Activated CD4-positive, CD25-positive, alpha-beta regulatory T cell treated with anti-CD3 and anti-CD28 coated beads, Interleukin-2, amount 50 U/mL, for 24 hours (primary cell): ENCODE measurements at regions not wholly inside any gene's neighbourhood (a gene's known extent, or its start where the extent isn't known, plus 50 kb on each side); places are given as distances from the start of the nearest gene placed in this dataset.

Experiments
- ATAC-seq, 2 donors: fragments of 150-1000 bp; cut with Tn5 transposase; one replicate each; pipeline ENCODE4 v1.10.0; 2021; ENCODE audit warnings: mild to moderate bottlenecking in 1 of 2, moderate library complexity in 1 of 2

DNA sequence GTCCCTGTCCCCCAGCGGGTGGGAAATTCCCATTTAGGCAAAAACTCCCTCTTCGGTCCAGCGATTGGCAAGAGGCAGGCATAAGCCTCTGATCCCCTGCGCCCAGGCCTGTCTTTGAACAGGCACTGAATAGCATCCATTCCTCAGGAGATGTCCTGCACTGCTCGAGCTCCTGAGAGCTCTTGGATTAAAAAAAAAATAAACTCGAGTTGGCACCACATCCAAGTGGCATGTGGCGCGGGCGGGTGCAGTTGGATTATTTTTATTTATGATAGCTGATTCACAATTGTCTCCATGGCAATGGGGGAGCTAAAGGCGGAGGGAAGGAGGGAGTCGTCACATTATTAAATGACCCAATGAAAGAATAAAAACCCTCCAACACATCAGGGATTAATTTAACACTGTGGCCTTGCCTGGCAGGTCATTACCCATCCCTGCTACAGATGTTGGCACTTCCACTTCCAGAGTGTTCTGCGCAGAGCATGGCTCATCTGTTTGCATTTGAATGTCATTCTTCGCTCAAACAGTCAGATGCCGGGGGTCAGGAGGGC, 207.2 kb downstream of the AACS start:
- no peak for ATAC-seq

DNA sequence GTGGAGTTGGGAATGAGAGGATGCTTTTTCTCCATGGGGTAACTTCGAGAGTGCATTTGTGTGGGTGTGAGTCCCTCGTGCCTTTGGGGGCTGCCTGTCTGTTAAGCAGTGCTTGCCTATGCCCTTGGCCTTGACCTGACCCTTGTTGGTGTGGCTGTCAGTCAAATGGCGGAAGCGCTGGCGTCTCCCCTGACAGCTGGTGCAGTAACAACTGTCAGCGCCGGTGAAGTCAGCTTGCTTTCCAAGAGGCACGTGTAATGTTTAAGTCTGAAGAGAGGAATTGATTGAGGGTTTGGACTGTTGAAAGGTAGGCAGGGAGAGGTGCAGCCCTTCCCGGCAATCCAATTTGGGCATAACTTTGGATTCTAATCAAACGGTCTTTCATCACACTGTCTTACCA, 211.3 kb downstream of the AACS start:
- ATAC-seq = no peak

DNA sequence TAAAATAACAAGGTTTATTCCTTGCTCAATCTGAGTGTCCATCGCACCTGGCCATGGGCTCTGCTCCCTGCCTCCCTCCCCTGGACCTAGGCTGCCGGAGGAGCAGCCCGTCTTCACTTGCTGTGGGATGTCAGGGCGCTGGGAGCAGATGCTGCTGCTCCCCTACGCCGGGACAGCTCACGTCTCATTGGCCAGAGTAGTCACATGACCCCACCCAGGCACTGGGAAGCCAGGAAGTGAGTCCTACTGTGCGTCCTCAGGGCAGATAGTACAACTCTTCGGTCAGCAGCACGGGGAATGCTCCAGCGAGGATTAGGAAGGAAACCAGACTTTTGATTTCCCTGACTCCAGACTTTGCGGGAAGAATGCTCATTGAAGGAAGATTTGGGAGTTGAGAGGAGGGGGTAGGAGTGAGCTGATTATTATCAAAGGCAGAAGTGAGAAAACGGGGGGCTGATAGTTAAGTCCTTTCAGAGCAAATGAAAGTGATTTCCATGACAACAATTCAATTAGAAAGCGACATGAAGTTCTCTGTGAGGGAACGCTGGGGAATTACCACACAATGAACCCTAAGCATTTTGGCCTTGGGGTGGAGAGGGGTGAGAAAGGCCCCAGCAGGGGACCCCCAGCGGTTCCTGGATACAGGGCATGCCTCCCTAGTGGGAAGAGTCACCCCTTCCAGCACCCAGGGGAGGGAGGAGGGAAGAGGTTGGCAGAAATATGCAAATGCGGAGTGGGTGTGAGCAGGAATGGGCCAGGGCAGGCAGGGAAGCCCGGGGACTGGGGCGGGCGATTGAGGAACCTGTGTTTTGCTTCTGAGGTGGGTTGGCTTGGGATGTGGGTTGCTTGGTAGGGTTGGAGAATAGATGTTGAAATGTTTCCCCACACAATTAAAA, 215.5 kb downstream of the AACS start:
- no peak for ATAC-seq

DNA sequence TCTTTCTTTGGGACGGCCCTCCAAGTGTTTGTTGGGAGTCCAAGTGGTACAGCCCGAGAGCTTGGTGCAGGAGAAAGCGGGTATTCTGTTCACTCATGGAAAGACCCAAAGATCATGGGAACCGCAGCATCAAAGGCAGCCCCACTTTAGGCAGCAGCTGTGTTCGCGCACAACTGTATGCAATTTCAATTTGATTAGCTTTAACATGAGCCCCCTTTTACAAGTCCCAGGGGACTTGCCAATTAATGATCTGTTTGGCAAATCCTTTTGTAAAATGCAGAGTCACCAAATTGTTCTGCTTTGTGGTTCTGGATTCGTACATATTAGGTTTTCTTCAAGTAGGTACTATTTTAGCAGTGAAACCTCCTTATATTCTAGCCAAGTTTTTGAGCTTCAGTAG, 217.7 kb downstream of the AACS start:
- no peak for ATAC-seq

DNA sequence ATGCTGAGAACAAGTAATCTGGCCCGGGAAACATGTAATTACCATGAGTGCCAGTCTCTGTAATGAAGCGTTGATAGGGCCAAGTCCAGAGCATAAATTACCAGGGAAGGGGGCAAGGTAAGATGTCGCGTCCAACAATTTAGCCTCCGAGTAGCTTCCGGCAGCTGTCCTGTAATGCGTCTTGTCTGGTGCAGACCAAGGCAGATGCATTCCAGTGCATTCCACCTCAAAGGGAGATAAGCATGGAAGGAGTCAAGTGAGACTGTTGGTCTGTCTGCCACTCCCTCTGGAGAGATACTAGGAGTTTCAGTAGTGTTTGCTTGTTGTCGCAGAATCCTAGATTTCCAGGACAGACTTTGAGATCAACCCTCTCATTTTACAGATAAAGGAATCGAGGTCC, 218.3 kb downstream of the AACS start:
- ATAC-seq = no peak

DNA sequence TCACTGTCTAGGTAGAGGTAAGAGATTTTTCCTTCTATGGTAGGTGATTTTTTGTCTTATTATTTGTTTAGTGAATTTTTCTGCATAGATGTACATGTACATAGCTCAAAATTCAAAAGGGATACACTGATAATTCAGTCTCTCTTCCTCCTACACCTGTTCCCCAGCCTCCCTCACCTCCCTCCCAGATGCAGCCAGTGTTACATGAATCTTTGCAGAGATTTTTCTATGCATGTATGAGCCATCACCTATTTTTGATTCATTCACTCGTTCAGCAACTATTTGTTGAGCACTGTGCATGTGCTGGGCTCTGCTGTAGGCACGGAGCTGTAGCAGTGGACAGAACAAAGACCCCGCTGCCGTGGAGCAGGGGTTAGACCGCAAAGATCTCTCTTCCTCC, 218.9 kb downstream of the AACS start:
- no peak for ATAC-seq

DNA sequence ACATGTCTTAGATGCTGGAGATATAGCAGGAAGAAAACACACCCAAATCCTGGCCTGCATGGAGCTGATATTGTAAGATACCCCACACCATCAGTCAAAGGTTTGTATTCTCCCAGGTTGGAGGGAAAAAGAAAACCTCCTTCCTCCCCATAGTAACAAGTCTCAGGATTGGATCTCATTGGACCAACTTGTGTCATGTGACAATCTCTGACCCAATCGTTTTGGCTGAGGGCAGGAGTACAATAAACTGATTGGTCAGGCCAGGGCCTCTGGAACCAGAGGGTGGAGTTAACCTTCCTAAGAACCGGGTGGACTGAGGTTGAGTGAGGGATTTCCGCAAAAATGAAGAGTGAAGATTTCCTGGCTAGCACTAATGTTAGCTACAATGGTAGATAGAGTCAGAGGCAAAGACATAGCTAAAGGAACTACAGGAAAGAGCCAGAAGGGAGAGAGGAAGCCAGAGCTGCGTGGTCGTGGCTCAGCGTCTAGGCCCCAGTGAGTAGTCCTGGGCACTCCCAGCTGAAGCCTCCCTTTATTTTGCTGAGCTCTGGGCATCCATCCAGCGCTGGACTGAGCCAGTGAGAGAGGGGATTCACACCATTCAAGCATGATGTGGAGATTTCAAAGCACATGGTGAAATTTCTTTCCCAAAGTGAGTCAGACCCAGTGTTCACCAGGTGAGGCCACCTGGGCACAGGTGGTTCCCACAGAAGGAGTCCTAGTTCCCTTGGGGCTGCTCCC, 219.9 kb downstream of the AACS start:
- no peak for ATAC-seq

DNA sequence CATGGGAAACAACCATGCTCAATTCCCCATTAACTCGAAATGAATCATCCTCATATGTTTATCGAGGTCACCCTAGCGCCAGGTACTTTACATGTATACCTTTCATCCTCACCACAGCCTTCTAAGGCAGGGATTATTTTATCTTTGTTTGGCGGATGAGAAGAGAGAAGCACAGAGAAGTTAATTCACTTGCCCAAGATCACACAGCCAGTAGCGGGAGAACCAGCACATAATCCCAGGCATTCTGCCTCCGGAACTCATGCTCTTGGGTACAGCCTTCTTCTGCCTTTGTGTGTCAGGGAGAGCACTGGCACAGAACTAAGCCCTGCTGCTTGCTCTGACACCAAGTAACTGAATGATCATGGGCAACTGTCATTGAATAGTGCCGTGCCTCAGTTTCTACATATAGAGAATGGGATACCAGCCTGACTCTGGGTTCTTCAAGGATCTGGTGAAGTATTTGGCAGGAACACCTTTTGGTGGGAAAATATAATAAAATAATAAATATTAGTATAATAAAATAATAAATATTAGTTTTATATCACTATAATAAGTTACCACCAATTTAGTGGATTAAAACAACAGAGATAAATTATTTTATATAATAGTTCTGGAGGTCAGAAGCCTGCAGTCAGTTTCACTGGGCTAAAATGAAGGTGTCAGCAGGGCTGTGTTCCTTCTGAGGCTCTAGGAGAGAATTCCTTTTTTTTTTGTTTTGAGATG, 220.9 kb downstream of the AACS start:
- no peak for ATAC-seq

DNA sequence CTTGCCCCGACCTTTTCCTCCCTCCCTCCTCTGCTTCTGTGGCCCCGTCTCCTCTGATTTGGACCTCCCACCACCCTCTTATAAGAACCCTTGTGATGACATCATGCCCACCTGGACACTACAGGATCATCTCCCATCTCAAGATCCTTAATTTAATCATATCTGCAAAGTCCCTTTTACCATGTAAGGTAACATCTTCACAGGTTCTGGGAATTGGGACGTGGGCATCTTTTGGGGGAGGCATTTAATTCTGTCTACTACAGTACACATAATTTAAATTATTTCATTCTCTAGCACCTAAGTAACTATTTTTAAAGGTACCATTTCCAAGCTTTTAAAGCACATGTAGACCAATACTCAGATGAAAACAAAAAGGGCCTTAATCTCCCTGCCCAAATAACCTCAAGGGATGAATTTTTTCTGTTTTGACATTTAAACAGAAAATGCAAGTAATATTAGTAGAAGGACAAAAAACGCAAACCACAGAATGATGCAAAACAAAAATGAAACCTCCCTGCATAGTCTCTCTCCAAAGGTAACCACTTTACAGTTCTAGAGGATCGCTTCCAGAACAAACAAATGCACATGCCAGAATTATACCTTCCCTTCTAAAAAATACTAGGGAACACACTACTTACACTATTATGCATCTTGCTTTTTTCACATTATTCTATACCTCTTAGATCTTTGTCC, 222.1 kb downstream of the AACS start:
- ATAC-seq = peak in 1 of 2 donors; percentile 17

DNA sequence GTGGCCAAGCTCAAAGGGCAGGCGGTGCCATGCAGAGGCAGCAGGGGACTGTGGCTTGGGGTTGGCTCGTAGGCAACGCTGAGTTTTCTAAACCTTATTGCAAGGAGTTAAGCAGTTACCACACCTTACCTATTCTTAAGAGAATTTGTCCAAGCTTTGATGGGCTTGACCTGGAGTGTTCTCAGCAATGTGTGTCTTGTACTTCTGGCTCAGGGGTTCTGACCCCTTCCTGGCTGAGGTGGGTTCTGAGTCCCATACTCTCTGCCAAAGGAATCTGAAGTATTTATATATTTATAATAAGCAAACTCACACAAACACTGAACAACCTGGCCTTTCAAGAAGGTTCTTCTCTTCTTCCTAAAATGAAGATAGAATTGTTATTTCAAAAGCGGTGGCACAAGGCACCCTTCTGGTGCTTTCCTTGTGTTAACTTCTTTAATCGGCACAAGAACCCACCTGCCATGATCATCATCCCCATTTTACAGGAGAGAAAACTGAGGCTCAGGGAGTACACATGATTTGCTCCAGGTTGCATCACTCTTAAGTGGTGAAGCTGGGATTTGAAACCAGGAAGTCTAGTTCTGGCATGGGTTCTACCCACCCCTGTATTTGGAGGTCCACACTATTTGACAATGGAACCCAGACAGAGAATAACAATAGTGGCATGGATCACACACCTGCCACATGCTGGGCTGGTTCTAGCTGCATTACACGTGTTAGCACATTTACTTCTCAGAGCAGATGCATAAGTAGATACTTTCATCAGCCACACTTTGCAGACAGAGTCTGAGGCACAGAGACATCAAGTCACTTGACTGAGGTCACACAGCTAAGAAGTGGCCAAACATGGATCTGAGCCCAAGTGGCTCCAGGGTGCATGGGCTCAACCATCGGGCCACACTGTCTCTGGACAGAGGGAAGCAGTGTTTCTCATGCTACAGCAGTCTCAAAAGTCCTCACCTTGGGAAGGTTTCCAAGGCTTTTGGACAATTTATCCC, 224.0 kb downstream of the AACS start:
- no peak for ATAC-seq

DNA sequence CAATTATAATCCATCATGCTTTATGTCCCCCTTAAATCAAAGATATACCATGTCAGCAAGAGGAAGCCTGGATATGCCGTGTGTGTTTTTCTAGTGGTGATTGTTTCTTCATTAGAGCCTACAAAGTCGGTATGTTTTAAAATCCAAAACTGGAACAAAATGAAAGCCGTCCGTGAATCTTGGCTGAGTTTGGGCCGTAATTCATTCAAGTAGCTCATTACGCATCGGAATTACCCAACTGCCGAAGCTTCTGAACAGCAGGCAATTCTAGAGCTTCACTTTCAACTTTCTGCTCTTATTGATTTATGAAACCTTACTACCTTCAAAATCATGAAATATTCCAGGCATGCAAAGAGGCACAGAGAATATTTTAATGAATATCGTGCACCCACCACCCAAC, 224.7 kb downstream of the AACS start:
- no peak for ATAC-seq

DNA sequence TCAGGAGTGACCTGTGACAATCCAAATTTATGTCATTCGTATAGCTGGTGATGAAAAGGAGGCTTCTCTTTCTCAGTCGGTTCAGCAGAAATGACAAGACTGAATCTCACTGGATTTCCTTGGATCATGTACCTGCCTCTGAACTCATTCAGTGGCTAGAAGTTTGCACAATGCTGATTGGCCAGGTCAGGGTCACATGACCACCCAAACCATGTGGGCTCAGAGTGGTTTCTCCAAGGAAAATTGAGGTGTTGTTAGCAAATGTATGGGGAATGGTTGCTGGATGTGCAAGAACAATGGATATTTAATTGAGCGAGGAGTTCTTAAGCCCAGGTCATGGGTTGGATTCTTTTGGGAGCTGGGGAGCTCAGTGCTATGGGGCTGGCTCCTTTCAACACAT, 227.5 kb downstream of the AACS start:
- ATAC-seq = no peak

DNA sequence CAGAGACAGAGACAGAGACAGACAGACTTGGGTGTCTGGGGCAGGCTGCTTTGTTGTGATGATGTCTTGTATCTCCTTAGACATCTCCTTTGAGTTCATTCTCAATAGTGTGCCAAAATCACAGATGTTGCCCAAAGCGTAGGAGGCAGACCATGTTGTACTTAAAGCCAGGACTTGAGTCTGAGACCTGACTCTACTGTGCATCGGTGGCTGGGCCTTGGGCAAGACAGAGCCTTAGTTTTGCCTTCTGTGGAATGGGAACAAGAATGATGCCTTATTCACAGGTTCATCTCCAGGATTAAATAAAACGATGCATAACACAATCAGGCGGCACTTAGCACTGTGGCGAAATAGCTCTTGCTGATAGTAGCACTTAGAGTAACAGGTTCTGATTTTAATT, 230.3 kb downstream of the AACS start:
- ATAC-seq = no peak

DNA sequence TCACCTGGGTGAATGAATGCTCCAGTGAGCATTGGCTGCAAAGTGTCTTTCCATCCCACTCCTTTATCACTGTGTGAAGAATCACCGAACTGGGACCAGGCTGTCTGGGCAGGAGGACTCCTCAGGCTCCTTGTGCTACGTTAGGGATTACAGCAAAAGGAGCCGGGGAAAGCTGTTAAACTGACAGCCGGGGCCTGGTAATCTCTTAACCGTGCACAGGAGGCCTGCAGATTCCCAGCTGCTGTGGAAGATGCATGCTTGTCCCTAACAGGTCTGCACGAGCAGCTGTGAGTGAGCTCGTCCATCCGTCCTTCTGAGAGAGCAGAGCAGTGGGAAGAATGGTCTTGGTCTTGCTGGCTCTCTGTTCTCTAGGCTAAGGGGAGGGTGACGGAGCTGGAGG, 231.5 kb downstream of the AACS start:
- no peak for ATAC-seq

DNA sequence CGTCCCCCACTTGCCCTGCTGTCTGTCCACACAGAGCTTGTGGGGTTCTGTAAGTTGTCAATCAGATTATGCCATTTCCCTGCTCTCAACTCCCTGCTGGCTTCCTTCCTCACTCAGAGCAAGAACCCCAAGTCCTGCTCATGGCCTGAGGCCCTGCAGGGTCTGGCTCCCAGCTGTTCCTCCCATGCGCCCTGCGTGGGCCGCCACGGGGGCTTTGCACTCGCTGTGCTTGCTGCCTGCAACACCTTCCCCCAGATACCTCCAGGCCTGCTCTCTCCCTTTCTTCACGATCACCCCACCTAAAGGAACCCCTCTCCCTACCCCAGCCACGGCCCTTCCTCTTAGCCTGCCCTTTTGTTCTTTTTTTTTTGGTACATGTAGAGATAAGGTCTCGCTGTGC, 234.6 kb downstream of the AACS start:
- no peak for ATAC-seq

DNA sequence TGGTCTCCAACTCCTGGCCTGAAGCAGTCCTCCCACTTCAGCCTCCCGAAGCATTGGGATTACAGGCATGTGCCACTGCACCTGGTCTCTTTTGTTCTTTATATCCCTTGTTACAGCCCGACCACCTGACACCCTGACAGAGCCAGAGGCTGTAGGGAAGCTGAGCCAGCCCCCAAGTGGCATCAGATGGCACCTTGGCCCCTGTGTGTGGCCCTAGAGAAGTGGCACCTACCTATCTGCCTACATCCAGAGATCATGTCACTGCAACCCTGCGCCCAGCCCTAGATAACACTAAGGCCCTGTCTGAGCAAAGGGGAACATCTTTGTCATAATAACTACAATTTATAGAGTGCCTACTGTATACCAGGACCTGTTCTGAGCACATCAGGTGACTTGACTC, 235.0 kb downstream of the AACS start:
- ATAC-seq = no peak

DNA sequence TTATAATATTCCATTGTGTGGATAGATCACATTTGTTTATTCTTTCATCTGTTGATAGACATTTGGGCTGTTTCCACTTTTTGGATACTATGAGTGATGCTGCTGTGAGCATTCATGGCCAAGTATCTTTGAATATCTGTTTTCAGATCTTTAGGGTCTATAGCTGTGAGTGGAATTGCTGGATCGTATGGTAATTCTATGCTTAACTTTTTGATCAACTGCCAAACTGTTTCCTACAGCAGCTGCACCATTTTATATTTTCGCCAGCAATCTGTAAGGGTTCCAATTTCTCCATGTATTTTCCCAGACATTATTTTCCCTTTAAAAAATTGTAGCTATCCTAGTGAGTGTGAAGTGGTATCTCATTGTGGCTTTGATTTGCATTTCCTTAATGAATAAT, 238.1 kb downstream of the AACS start:
- no peak for ATAC-seq

DNA sequence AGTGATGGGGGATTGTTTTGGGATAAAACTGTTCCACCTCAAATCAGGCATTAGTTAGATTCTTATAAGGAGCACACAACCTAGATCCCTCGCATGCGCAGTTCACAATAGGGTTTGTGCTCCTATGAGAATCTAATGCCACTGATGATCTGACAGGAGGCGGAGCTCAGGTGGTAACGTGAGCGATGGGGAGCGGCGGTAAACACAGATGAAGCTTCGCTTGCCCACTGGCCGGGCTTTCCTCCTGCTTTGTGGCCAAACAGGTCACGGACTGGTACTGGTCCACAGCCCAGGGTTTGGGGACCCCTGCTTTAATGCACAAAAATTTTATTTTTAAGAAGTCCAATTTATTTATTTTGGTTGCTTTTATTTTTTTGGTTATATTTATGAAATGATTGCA, 238.8 kb downstream of the AACS start:
- ATAC-seq = no peak

DNA sequence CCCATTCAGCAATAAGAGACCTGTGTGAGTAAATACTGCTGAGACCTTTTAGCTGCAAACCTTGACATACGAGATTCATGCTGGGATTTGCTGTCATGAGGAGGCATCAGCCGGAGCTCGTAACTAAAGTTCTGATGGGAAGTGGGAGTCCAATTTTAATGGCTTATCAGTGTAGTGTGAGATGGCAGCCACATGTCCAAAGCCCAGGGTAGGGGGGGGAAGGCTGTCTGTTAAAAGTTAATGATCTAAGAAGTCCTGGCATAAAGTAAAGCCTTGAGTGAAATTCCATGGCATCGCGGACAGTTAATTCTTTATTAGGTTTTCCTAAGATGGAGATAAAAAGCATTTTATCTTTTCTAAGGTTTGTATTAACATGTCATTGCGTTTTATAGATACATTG, 240.0 kb downstream of the AACS start:
- ATAC-seq = no peak

DNA sequence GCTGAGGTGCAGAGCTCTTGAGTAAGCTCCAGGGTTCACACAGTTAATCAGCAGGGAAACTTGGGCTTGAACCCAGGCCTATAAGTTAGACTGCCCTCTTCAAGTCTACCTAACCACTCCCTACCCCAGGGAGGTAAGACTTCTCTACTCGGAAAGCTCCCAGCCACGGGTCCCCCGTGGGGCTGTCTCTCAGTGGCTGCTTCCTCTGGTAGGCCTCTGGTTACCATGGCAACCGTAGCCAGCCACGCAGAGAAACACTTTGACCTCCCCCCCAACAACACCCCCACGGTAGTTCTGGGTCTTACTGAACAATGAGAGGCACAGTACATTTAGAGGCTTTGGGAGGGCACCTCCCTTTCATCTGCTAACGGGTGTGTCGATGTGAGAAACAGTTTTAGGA, 245.2 kb downstream of the AACS start:
- ATAC-seq = no peak

DNA sequence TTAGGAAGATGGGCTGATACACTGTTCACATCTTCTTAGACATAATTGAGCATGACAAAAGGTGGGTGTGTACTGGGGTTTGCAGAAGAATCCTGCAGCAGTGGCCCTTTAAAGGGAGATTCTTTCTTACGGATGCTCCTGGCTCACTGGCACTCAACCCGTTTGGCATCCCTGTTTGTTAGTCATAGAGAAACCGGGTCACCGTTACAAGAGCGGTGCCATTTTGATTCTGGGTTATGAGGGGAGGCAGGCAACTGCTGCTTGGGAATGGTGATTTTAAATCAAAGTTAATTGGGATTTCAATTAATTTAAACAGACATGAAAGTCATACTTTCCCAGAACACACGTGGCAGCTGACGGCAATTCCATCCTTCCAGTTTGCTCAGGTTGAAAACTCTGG, 245.8 kb downstream of the AACS start:
- ATAC-seq = no peak
